NCI-H748 (cell line): ENCODE measurements at regions not wholly inside any gene's neighbourhood (a gene's known extent, or its start where the extent isn't known, plus 50 kb on each side); places are given as distances from the start of the nearest gene placed in this dataset.
"Not testable (repeated sequence)": the region's sequence is repeated elsewhere in the genome, so short reads cannot be mapped to it uniquely, and the experiment has no call there.

ENCODE experiments used
- DNase-seq: peaks from one replicate; lab custom pipeline; 2025; ENCODE audit not compliant: unreplicated experiment; lab: John Stamatoyannopoulos, UW

GRCh38 chr13:63444225-63444624, 2028.6 kb upstream of the PCDH20 start:
- DNase-seq: not testable (repeated sequence)

GRCh38 chr13:63438951-63439350, 2023.3 kb upstream of the PCDH20 start:
- DNase-seq: no peak

- DNase-seq: no peak
These were observed 2020.6 kb upstream of the PCDH20 start for GRCh38 chr13:63436325-63436668.

- DNase-seq: no peak
These were observed 2020.1 kb upstream of the PCDH20 start for GRCh38 chr13:63435667-63436324.

GRCh38 chr13:63433546-63434150, 2018.0 kb upstream of the PCDH20 start:
- no peak for DNase-seq

GRCh38 chr13:63427170-63427569, 2011.5 kb upstream of the PCDH20 start:
- DNase-seq: no peak

GRCh38 chr13:63425131-63425530, 2009.5 kb upstream of the PCDH20 start:
- no peak for DNase-seq

- no peak for DNase-seq
These were observed 2005.5 kb upstream of the PCDH20 start for GRCh38 chr13:63421123-63421522.

GRCh38 chr13:63420685-63421084, 2005.0 kb upstream of the PCDH20 start:
- no peak for DNase-seq

GRCh38 chr13:63414247-63414646, 1998.6 kb upstream of the PCDH20 start:
- DNase-seq: no peak

- no peak for DNase-seq
These were observed 1994.2 kb upstream of the PCDH20 start for GRCh38 chr13:63409791-63410351.

GRCh38 chr13:63408331-63409189, 1992.9 kb upstream of the PCDH20 start:
- DNase-seq: peak; percentile 14

GRCh38 chr13:63403733-63404132, 1988.1 kb upstream of the PCDH20 start:
- no peak for DNase-seq

- no peak for DNase-seq
These were observed 1981.1 kb upstream of the PCDH20 start for GRCh38 chr13:63396746-63397145.

GRCh38 chr13:63393112-63393511, 1977.5 kb upstream of the PCDH20 start:
- DNase-seq: no peak

- DNase-seq: no peak
These were observed 1974.1 kb upstream of the PCDH20 start for GRCh38 chr13:63389756-63390155.

GRCh38 chr13:63381078-63381859, 1965.6 kb upstream of the PCDH20 start:
- DNase-seq: no peak

- no peak for DNase-seq
These were observed 1962.3 kb upstream of the PCDH20 start for GRCh38 chr13:63377986-63378385.

GRCh38 chr13:63370101-63370500, 1954.5 kb upstream of the PCDH20 start:
- no peak for DNase-seq

- DNase-seq: no peak
These were observed 1952.0 kb upstream of the PCDH20 start for GRCh38 chr13:63367522-63368198.
